SK-N-SH treated with all-trans-retinoic acid at 6 μM for 48 hours (cell line): ENCODE measurements at regions not wholly inside any gene's neighbourhood (a gene's known extent, or its start where the extent isn't known, plus 50 kb on each side); places are given as distances from the start of the nearest gene placed in this dataset.
A peak's percentile ranks its signal among the peaks of the same experiment; 100 is the strongest.

Experiments
- ATAC-seq: fragments of 200-7000 bp; cut with Tn5 transposase; 3 replicates; pipeline ENCODE4 v1.9.1; 2020; ENCODE audit warnings: mild to moderate bottlenecking, moderate library complexity
- ARNTL ChIP-seq: fragments of 450-650 bp; formaldehyde crosslinking; IDR thresholded peaks from 2 replicates; pipeline ENCODE4 v1.5.0; 2020; ENCODE audit warnings: low read depth, mild to moderate bottlenecking, moderate library complexity, borderline replicate concordance
- BACH2 ChIP-seq: fragments of 250-450 bp; sonication (Bioruptor Pico); IDR thresholded peaks from 2 replicates; pipeline ENCODE4 v1.9.0; 2021; ENCODE audit warnings: mild to moderate bottlenecking, borderline replicate concordance
- CREB5 ChIP-seq: fragments of 250-450 bp; sonication (Bioruptor Pico); IDR thresholded peaks from 2 replicates; pipeline ENCODE4 v1.5.1; 2020; ENCODE audit warnings: low read depth, mild to moderate bottlenecking, moderate library complexity
- CSDC2 ChIP-seq: fragments of 250-450 bp; sonication (Bioruptor Pico); IDR thresholded peaks from 2 replicates; pipeline ENCODE4 v1.5.0; 2020; ENCODE audit warnings: mild to moderate bottlenecking, moderate library complexity
- GLIS3 ChIP-seq: fragments of 250-450 bp; sonication (Bioruptor Pico); IDR thresholded peaks from 2 replicates; pipeline ENCODE4 v1.5.0; 2020; ENCODE audit warnings: mild to moderate bottlenecking, moderate library complexity
- ISL1 ChIP-seq: fragments of 250-450 bp; sonication (Bioruptor Pico); IDR thresholded peaks from 2 replicates; pipeline ENCODE4 v2.1.2; 2022; ENCODE audit warnings: mild to moderate bottlenecking, moderate library complexity
- OSR1 ChIP-seq: fragments of 250-450 bp; sonication (Bioruptor Pico); IDR thresholded peaks from 2 replicates; pipeline ENCODE4 v1.8.0; 2022; ENCODE audit warnings: moderate library complexity, mild to moderate bottlenecking, inconsistent platforms
- POU6F1 ChIP-seq: fragments of 250-450 bp; sonication (Bioruptor Pico); IDR thresholded peaks from 2 replicates; pipeline ENCODE4 v1.8.0; 2021; ENCODE audit warnings: low read depth, mild to moderate bottlenecking, moderate library complexity, borderline replicate concordance
- RARB ChIP-seq: fragments of 250-450 bp; sonication (Bioruptor Pico); IDR thresholded peaks from 2 replicates; pipeline ENCODE4 v1.8.0; 2021; ENCODE audit warnings: mild to moderate bottlenecking, moderate library complexity
- SNAI2 ChIP-seq: fragments of 250-450 bp; sonication (Bioruptor Pico); IDR thresholded peaks from 2 replicates; pipeline ENCODE4 v1.5.0; 2020; ENCODE audit warnings: mild to moderate bottlenecking, moderate library complexity
- TCF4 ChIP-seq: fragments of 250-450 bp; sonication (Bioruptor Pico); IDR thresholded peaks from 2 replicates; pipeline ENCODE4 v1.8.0; 2021; ENCODE audit warnings: mild to moderate bottlenecking, moderate library complexity, borderline replicate concordance
- TOX ChIP-seq: fragments of 250-450 bp; sonication (Bioruptor Pico); IDR thresholded peaks from 2 replicates; pipeline ENCODE4 v1.8.0; 2021; ENCODE audit warnings: mild to moderate bottlenecking, moderate library complexity, borderline replicate concordance
- TSHZ2 ChIP-seq: fragments of 250-450 bp; sonication (Bioruptor Pico); IDR thresholded peaks from 2 replicates; pipeline ENCODE4 v1.5.0; 2020; ENCODE audit warnings: mild to moderate bottlenecking, moderate library complexity
- ZFP3 ChIP-seq: fragments of 250-450 bp; sonication (Bioruptor Pico); IDR thresholded peaks from 2 replicates; pipeline ENCODE4 v1.5.0; 2020; ENCODE audit warnings: mild to moderate bottlenecking, moderate library complexity
- ZFP30 ChIP-seq: fragments of 450-650 bp; formaldehyde crosslinking; IDR thresholded peaks from 2 replicates; pipeline ENCODE4 v1.5.0; 2022; ENCODE audit warnings: mild to moderate bottlenecking, moderate library complexity
- ZNF70 ChIP-seq: fragments of 450-650 bp; formaldehyde crosslinking; IDR thresholded peaks from 2 replicates; pipeline ENCODE4 v1.5.0; 2020; ENCODE audit warnings: mild to moderate bottlenecking, moderate library complexity
- ZNF8 ChIP-seq: fragments of 450-650 bp; formaldehyde crosslinking; IDR thresholded peaks from 2 replicates; pipeline ENCODE4 v1.5.0; 2020; ENCODE audit warnings: mild to moderate bottlenecking, moderate library complexity
- TF ChIP-seq, protein P1 (sequence below): fragments of 250-450 bp; sonication (Bioruptor Pico); IDR thresholded peaks from 2 replicates; pipeline ENCODE4 v1.8.0; 2020; ENCODE audit warnings: mild to moderate bottlenecking, moderate library complexity, borderline replicate concordance
- TF ChIP-seq, protein P2 (sequence below): fragments of 250-450 bp; sonication (Bioruptor Pico); IDR thresholded peaks from 2 replicates; pipeline ENCODE4 v1.5.1; 2021; ENCODE audit warnings: mild to moderate bottlenecking, moderate library complexity

DNA sequence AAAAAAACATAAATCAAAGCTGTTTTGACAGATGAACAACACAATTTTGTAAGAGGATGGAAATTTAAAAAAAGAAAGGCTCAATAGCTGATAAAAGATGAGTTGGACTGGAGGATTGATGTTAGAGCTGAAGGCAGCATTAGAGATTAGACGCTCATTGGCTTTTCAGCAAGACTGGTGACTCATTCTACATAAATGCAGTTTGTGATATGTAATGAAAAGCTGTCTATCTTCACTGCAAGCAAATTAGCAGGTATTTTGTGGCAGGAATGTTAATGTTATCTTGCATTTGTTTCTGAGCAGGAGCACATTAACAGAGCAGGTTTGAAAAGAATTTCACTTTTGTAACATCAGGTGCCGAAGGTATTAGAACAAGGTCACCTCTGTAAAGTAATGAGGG, 442.7 kb upstream of the NOVA1 start:
- ATAC-seq: peak; percentile 45; the same call in 2 of the 3 replicates
- TF ChIP-seq CREB5: peak; percentile 64; the same call in 1 of the 2 replicates
- TF ChIP-seq ISL1 (CRISPR knock-in tag): peak; percentile 89
- no peak for TF ChIP-seq ARNTL (CRISPR knock-in tag)

DNA sequence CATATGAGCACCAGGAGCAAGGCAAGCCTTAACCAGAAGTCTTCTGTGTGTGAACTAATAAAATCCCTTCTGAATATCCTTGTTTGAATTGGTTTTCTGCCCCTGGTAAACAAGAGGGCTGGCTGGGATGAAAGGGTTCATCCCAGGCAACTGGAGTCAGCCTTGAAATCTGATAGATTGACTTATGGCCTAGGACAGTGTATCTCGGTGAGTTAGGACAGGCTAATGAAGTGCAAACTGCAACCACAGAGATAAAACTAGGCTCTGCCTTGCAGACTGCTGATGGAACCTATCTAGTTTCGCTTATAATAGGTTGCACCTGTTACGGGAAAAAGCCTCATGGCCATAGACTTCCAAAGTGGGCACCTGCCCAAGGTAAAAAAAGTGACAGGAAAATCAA, 451.9 kb upstream of the NOVA1 start:
- TF ChIP-seq, protein P1, sequence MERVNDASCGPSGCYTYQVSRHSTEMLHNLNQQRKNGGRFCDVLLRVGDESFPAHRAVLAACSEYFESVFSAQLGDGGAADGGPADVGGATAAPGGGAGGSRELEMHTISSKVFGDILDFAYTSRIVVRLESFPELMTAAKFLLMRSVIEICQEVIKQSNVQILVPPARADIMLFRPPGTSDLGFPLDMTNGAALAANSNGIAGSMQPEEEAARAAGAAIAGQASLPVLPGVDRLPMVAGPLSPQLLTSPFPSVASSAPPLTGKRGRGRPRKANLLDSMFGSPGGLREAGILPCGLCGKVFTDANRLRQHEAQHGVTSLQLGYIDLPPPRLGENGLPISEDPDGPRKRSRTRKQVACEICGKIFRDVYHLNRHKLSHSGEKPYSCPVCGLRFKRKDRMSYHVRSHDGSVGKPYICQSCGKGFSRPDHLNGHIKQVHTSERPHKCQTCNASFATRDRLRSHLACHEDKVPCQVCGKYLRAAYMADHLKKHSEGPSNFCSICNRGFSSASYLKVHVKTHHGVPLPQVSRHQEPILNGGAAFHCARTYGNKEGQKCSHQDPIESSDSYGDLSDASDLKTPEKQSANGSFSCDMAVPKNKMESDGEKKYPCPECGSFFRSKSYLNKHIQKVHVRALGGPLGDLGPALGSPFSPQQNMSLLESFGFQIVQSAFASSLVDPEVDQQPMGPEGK (CRISPR knock-in tag): no peak
- TF ChIP-seq CSDC2 (CRISPR knock-in tag) (no peak), ARNTL (CRISPR knock-in tag) (no peak), TSHZ2 (CRISPR knock-in tag) (no peak), TOX (CRISPR knock-in tag) (no peak), OSR1 (CRISPR knock-in tag) (no peak), SNAI2 (CRISPR knock-in tag) (no peak), ISL1 (CRISPR knock-in tag) (no peak), ZFP3 (no peak), ZNF8 (CRISPR knock-in tag) (no peak), TCF4 (CRISPR knock-in tag) (no peak), GLIS3 (CRISPR knock-in tag) (no peak), ZNF70 (CRISPR knock-in tag) (no peak), CREB5 (no peak), ZFP30 (CRISPR knock-in tag) (no peak), RARB (CRISPR knock-in tag) (no peak)
- TF ChIP-seq, protein P2, sequence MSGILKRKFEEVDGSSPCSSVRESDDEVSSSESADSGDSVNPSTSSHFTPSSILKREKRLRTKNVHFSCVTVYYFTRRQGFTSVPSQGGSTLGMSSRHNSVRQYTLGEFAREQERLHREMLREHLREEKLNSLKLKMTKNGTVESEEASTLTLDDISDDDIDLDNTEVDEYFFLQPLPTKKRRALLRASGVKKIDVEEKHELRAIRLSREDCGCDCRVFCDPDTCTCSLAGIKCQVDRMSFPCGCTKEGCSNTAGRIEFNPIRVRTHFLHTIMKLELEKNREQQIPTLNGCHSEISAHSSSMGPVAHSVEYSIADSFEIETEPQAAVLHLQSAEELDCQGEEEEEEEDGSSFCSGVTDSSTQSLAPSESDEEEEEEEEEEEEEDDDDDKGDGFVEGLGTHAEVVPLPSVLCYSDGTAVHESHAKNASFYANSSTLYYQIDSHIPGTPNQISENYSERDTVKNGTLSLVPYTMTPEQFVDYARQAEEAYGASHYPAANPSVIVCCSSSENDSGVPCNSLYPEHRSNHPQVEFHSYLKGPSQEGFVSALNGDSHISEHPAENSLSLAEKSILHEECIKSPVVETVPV (CRISPR knock-in tag): no peak
- no peak for ATAC-seq

- no peak for ATAC-seq
- TF ChIP-seq, protein P1 (CRISPR knock-in tag): no peak
- TF ChIP-seq OSR1 (CRISPR knock-in tag) (no peak), ZFP30 (CRISPR knock-in tag) (no peak), POU6F1 (CRISPR knock-in tag) (no peak), BACH2 (CRISPR knock-in tag) (no peak), ZNF70 (CRISPR knock-in tag) (no peak), TSHZ2 (CRISPR knock-in tag) (no peak)
- TF ChIP-seq, protein P2 (CRISPR knock-in tag): no peak
Observed at GRCh38 chr14:27050208-27050607, 452.4 kb upstream of the NOVA1 start.
